GM18505 (cell line): ENCODE measurements at regions not wholly inside any gene's neighbourhood (a gene's known extent, or its start where the extent isn't known, plus 50 kb on each side); places are given as distances from the start of the nearest gene placed in this dataset.

Source experiments
- ATAC-seq: cut with Tn5 transposase; IDR thresholded peaks from one replicate; pipeline ENCODE4 v1.9.1; 2021; ENCODE audit not compliant: unreplicated experiment
- POLR2A ChIP-seq: IDR thresholded peaks from 4 replicates; pipeline ENCODE4 v1.6.1; 2011; ENCODE audit warnings: borderline replicate concordance; ENCODE audit not compliant: insufficient read depth, insufficient read length; ENCODE audit errors: extremely low read depth

DNA sequence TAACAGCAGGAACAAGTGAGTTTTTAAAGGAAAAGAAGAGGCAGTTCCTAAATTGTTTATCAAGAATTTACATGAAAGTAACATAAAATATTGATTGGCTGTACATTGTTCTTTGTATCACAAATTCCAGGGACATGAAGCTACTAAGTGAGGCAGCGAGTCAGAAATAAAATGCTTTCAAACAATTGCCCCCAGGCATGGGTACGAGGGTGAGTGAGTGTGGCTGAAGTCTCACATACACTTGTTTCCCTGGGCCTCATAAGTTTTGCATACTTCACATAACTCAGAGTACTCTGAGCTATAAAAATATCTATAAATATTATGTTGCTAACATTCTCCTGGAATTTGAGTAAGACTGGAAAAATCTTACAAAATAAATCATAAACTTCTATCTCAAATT lies 511.6 kb upstream of the PRKX start:
- no peak for ATAC-seq

DNA sequence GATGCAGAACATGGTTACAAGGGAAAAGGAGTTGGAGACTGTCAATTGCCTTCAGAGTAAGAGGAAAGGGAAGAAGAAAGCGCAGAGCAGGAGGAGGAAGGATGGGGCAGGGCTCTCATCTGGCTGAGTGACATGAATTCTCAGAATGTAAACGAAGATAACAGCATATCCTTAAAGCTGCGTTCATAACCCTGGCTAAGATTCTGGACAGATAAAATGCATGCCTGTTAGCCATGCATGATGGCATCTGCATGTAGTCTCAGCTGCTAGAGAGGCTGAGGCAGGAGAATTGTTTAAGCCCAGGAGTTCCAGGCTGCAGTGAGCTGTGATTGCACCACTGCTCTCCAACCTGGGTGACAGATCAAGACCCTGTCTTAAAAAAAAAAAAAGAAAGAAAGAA lies 493.5 kb upstream of the PRKX start:
- no peak for ATAC-seq
- TF ChIP-seq POLR2A = no peak

More for the DNA sequence above, 511.6 kb upstream of the PRKX start:
- no peak for TF ChIP-seq POLR2A

GRCh38 chrX:4197971-4198370 lies 484.5 kb upstream of the PRKX start:
- TF ChIP-seq POLR2A = no peak
- ATAC-seq = no peak

DNA sequence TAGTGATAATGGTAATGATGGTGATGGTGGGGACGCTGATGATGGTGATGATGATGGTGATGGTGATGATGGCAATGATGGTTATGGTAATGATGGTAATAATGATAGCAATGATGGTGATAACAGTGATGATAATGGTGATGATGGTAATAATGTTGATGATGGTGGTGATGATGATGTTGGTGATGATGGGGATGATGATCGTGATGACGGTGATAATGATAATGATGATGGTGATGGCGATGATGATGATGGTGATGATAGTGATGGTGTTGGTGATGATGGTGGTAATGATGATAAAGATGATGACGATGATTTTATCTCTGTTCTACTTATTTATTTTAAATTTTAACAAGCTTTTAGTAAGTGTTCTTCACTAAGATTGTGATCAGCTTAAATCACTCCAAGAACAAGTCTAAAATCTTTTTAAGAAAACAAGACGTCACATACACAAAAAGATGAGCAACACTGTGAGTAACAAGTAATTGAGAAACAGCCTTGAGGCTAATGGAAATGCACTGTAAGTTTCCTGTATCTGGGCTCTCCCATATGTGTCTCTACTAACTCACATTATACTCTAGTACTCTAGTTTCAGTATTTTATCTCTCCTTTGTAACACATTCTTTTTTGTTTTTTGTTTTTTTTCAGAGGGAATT lies 480.2 kb upstream of the PRKX start:
- no peak for TF ChIP-seq POLR2A
- no peak for ATAC-seq

DNA sequence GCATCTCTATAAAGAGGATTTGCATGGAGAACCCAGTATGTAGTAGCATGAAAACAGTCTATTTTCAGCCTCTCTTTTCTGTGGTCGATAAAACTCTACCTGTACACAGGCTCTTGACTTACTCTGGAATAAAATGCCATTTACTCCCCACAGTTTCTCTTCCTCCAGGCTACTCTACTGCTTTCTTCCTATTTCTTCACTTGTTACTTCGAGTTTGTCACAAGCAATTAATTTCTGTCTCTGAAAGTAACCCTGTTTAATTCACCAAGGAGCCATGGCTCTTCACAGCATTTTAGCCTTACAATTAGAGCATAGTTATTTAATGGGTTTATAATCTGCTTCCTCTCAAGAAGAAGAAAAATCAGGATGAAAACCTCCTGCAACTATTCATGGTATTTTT lies 472.9 kb upstream of the PRKX start:
- no peak for ATAC-seq
- TF ChIP-seq POLR2A = no peak

GRCh38 chrX:4185086-4185485 lies 471.6 kb upstream of the PRKX start:
- ATAC-seq = no peak
- TF ChIP-seq POLR2A = no peak

- TF ChIP-seq POLR2A = no peak
- ATAC-seq = no peak
Observed at GRCh38 chrX:4182408-4182806, 469.0 kb upstream of the PRKX start.

GRCh38 chrX:4181782-4182407 lies 468.4 kb upstream of the PRKX start:
- TF ChIP-seq POLR2A = no peak

GRCh38 chrX:4179031-4179430 lies 465.6 kb upstream of the PRKX start:
- TF ChIP-seq POLR2A = no peak
- ATAC-seq = no peak

More at GRCh38 chrX:4181782-4182407, 468.4 kb upstream of the PRKX start:
- no peak for ATAC-seq

- TF ChIP-seq POLR2A = no peak
- ATAC-seq = no peak
Observed at GRCh38 chrX:4175221-4175620, 461.8 kb upstream of the PRKX start.

GRCh38 chrX:4173743-4174142 lies 460.3 kb upstream of the PRKX start:
- ATAC-seq = no peak
- TF ChIP-seq POLR2A = no peak

- ATAC-seq = no peak
- TF ChIP-seq POLR2A = no peak
Observed at GRCh38 chrX:4151798-4152197, 438.3 kb upstream of the PRKX start.

DNA sequence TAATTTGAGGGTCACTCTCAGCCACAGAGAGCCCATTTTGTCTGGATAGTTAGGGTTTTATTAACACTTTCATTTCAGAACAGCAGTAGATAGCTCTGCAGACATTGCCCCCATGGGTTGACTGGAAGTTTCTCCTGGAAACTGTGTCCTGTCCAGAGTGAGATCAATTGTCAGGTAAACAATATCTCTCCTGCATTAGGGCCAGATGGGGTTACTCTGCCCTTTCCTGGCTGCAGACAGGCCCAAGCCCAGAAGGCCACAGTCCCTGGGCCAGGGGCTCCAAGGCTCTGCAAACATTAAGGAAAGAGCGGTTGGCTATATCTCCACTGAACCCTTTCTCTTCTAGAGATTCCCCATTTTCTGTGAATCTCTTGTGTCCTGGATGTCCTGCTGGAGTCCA lies 436.8 kb upstream of the PRKX start:
- no peak for TF ChIP-seq POLR2A
- no peak for ATAC-seq

DNA sequence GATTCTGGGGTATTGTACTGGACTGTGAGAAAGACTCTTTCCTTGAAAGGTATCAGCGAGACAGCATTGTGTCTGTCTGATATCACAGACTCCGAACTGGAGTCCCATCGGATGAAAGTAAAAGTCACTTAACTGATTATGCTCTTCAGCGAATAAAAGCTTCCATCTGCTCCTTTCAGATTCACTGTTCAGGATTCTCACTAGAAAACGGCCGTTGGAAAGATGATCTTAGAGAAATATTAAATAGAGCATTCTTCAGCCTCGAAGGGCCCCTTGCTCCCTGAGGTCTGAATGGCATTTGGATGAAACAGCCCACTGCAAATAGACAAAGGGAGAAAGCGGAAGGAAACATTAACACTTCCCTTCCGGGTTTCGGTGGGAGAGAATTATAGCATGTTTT lies 416.2 kb upstream of the PRKX start:
- ATAC-seq = no peak
- no peak for TF ChIP-seq POLR2A
